ENCODE measurements at regions not wholly inside any gene's neighbourhood (a gene's known extent, or its start where the extent isn't known, plus 50 kb on each side); places are given as distances from the start of the nearest gene placed in this dataset.

DNA sequence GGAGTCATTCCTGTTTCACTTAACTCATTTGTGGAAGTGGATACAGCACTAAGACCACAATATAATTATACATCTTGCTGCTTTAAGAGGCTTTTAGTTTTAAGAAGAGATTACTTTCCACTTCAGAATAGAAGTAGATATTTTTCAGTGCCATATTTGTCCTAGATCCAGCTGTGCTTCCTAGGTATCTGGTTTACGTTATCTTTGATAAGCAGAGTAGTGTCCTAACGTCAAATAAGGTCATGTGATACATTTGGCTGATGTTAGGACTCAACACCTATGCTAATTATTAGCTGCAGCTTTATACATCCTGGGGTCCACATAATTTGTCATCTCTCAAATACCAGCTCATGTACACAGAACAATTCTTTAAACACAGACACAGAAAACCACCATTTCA lies 196.2 kb upstream of the SMIM30 start:
- no peak for TF ChIP-seq POLR2A (IDR thresholded peaks at IDR 0.05)
- TF ChIP-seq, protein P1, sequence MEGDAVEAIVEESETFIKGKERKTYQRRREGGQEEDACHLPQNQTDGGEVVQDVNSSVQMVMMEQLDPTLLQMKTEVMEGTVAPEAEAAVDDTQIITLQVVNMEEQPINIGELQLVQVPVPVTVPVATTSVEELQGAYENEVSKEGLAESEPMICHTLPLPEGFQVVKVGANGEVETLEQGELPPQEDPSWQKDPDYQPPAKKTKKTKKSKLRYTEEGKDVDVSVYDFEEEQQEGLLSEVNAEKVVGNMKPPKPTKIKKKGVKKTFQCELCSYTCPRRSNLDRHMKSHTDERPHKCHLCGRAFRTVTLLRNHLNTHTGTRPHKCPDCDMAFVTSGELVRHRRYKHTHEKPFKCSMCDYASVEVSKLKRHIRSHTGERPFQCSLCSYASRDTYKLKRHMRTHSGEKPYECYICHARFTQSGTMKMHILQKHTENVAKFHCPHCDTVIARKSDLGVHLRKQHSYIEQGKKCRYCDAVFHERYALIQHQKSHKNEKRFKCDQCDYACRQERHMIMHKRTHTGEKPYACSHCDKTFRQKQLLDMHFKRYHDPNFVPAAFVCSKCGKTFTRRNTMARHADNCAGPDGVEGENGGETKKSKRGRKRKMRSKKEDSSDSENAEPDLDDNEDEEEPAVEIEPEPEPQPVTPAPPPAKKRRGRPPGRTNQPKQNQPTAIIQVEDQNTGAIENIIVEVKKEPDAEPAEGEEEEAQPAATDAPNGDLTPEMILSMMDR (IDR thresholded peaks at IDR 0.05): no peak
- no peak for TF ChIP-seq POLR2AphosphoS5 (IDR thresholded peaks at IDR 0.05)
